ENCODE measurements at regions not wholly inside any gene's neighbourhood (a gene's known extent, or its start where the extent isn't known, plus 50 kb on each side); places are given as distances from the start of the nearest gene placed in this dataset.

GRCh38 chr4:136922066-136922465 lies 610.2 kb downstream of the PCDH18 start:
- H3K4me3 ChIP-seq (ENCODE audit: low read depth, low read length), result no peak overlapping the region
- TF ChIP-seq CTCF (IDR thresholded peaks at IDR 0.05; ENCODE audit: control insufficient read depth, extremely low read depth, insufficient read depth), result no peak
- no peak for DNase-seq (ENCODE audit: low read depth)

GRCh38 chr4:136920092-136920881 lies 612.0 kb downstream of the PCDH18 start:
- DNase-seq (ENCODE audit: low read depth), result no peak
- H3K4me3 ChIP-seq (ENCODE audit: low read depth, low read length), result no peak overlapping the region
- no peak for TF ChIP-seq CTCF (IDR thresholded peaks at IDR 0.05; ENCODE audit: control insufficient read depth, extremely low read depth, insufficient read depth)

GRCh38 chr4:136918772-136919171 lies 613.5 kb downstream of the PCDH18 start:
- TF ChIP-seq CTCF (IDR thresholded peaks at IDR 0.05; ENCODE audit: control insufficient read depth, extremely low read depth, insufficient read depth), result no peak
- no peak for DNase-seq (ENCODE audit: low read depth)
- H3K4me3 ChIP-seq (ENCODE audit: low read depth, low read length), result no peak overlapping the region

- no peak overlapping the region for H3K4me3 ChIP-seq (ENCODE audit: low read depth, low read length)
- no peak for TF ChIP-seq CTCF (IDR thresholded peaks at IDR 0.05; ENCODE audit: control insufficient read depth, extremely low read depth, insufficient read depth)
- DNase-seq (ENCODE audit: low read depth), result no peak
These were observed 614.8 kb downstream of the PCDH18 start for GRCh38 chr4:136917312-136918110.

- no peak for TF ChIP-seq CTCF (IDR thresholded peaks at IDR 0.05; ENCODE audit: control insufficient read depth, extremely low read depth, insufficient read depth)
- no peak overlapping the region for H3K4me3 ChIP-seq (ENCODE audit: low read depth, low read length)
- no peak for DNase-seq (ENCODE audit: low read depth)
These were observed 622.7 kb downstream of the PCDH18 start for GRCh38 chr4:136909626-136910025.

- no peak for TF ChIP-seq CTCF (IDR thresholded peaks at IDR 0.05; ENCODE audit: control insufficient read depth, extremely low read depth, insufficient read depth)
- no peak for DNase-seq (ENCODE audit: low read depth)
- no peak overlapping the region for H3K4me3 ChIP-seq (ENCODE audit: low read depth, low read length)
These were observed 624.2 kb downstream of the PCDH18 start for GRCh38 chr4:136908122-136908521.

Data from LNCaP clone FGC (cell line).